ENCODE measurements at regions not wholly inside any gene's neighbourhood (a gene's known extent, or its start where the extent isn't known, plus 50 kb on each side); places are given as distances from the start of the nearest gene placed in this dataset.

DNA sequence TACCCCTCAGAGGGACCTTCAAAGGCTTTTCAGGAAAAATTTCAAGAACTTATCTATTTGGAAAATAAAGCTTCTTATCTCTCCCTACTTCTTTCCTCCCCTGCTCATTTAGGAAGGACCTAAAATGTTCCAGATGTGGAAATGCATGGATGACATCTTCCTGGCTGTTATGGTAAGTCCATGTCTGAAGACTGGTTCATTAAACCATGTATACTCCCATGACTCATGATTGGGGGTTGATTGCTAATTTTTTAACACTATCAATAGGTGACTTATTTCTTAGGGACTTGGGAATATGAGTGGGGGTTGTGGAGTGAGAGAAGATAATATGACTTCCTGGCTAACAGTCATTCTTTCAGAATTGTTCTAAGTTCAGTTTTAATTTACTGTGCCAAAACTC, 104.0 kb upstream of the PARD3B start:
- DNase-seq: no peak

DNA sequence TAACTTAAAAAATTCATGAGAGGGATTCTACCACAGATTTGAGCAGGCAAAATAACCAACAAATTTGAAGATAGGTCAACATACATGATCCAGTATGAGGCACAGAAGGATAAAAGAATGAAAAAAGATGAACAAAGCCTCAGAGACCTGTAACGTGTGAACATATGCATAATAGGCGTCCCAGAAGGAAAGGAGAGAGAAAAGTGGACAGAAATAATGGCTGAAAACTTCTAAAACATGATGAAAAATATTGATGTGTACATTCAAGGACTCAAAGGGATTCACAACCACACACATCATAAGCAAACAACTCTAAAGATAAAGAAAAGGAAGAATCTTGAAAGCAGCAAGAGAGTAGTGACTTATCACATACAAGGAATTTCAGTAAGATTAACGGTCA, 100.1 kb upstream of the PARD3B start:
- no peak for DNase-seq

DNA sequence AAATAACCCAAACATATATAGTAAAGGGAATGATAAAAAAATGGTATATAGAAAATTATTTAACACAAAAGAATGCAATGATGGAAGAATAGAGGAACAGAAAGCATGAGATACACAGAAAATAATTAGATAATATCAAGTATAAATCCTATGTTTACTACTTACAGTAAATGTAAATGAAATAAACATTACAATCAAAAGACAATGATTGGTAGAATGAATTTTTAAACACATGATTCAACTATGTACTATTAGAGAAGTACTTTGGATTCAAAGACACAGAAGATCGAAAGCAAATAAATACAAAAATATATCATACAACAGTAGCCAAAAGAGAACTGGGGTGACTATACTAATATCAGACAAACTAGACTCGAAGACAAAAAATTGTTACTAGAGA, 97.6 kb upstream of the PARD3B start:
- DNase-seq: no peak

DNA sequence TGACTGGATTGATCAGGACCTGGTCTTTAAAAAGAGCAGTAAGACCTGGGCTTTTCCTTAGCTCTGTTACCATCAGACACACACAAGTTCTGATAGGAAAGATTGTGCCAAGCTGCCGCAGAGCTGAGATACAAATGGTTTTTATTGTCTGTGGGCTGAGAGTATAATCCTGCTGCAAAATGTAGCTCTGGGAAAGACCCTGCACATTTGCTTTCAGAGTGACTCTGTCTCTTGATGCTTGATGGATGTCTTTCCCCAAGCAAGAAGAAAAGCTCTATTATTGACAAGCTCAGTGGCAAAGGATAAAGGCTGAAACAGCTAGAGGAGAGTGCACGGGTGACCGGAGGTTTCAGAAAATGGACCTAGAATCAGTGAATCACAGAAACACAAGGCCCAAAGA, 95.3 kb upstream of the PARD3B start:
- DNase-seq: no peak

DNA sequence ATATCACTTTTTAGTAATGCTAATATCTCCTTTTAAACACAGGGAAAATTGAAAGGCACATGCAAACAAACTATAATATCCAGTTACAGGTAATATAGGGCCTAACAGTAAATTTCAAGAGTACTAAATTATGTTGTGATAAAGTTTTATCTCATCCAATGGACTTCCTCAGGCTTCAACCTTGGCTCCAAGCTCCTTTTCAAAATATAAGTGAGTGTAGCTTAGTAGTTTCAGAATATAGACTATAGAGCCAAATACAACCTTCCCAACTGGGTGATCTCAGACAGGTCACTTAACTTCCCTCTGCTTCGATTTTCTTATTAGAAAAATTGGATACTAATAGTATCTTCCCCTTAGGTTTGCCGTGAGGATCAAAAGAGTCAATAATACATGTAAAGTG, 93.5 kb upstream of the PARD3B start:
- DNase-seq: no peak

DNA sequence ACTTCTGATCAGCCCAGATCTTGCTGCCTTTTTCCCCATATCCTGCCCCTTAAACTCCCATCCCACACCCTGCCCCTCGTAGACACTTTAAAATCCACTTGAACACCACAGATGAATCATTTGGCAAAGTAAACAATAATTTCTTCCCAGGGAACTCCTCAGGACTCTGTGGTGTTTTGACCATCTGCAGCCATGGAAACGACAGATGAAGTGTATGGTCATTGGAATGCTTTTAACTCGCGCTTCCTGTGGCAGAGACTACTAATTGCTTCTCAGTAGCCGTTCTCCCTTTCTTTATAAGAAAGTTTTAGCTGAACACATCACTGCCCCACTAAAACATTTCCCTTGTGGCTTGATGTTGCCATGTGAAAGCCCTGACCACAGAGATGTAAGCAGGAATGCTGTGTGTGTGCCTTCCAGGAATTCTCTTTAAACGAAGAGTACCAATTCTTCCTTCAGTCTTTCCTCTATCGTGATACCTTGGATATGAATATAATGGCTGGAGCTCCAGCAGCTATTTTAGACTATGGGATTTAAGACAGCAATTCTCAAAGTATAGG, 92.7 kb upstream of the PARD3B start:
- no peak for DNase-seq

DNA sequence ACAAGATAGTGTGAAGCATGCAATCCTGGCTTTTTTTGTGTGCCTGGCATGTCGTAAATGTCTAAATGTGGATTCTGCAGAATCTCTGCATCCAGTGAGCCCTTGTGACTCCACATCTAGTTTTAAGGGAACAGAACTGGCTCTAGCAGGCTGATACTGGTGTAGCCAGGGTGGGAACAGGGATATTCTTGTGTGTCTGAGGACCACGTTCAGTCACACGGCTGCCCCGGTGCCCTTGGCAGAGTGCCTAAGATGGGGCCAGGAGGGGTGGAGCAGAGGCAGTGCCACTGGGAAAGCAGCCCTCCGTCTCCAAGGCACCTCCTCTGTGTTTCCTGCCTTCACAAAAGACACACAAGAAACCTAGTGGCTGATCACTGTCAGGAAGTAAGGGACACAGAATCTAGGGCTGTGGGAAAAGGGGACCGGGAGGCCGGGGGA, 91.5 kb upstream of the PARD3B start:
- DNase-seq: no peak

DNA sequence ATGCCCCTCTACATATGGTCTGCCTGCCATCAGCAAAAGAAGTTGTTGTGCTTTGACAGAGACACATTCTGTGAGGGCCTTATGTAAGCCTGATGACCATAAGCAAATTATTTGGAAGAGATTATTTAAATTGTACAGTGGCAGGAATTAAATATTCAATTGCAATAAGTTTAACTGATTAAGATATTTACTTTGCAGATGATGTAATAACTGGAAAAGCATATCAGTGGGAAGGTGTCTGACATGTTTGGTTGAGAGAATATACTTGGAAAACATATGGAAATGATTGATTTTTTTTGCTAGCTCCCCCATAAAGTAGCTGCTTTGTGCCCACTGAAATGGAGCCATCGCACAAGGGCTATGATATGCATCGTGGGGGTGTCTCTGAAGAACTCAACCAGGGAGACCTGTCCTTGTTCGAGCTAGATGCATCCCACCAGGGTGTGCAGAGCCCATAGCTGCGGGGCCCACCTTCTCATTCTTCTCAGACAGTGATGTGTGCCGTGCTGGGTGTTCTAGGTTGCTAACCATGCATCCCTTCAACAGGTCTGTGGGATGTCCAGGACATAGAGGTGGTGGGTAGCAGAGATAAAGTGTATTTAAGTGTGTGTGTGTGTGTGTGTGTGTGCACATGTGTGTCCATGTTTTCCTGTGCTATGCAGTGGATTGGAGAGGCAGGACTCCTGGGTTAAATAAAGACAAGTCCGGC, 90.4 kb upstream of the PARD3B start:
- DNase-seq: no peak

DNA sequence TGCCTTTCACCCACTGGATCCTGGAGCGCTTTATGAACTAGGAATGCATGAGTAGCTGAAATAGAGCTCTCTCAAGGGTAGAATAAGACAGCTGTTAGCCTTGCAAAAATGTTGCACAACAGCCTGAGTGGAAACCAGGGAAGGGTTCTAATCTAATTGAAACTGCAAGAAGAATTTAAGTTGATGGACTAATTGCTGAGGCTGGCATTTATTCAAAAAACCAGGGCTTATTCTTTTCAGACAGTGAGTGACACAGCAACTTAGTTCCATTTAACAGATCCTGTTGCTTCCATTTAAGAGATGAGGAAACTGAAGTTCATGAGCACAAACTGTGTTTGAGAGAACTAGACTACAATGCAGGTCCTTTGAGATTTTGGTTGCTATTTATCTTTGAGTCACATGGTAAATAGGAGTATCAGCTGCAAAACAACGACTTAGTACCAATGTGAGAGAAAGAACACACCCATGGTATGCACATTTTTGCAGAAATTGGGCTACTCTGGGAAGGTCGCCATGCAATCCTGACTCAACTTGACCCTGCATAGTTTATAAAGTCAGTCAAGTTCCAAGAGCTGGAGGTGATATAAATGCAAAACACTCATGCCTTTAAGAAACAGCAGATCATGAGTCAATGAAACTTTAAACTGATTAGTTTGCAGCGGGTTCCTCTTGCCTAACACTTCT, 76.4 kb upstream of the PARD3B start:
- no peak for DNase-seq

DNA sequence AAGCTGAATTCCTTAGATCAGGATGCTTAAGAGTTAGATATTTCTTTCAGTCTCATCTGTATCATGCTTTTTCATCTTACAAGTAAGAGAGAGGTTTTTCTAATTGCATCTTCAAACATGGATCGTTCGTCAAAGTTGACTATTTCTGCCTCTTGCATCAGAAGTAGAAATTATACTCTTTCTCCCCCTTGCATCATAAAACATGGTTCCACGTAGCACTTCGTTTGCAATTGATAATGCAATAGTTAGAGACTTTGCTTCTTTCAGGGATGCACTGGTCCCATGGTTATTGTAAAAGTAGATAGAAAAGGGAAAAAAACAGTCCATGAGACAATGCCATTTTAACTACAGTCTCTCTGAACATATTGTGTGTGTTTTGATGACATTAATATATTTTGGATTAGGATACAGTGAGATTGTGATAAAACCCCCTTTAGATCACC, 75.1 kb upstream of the PARD3B start:
- DNase-seq: no peak

DNA sequence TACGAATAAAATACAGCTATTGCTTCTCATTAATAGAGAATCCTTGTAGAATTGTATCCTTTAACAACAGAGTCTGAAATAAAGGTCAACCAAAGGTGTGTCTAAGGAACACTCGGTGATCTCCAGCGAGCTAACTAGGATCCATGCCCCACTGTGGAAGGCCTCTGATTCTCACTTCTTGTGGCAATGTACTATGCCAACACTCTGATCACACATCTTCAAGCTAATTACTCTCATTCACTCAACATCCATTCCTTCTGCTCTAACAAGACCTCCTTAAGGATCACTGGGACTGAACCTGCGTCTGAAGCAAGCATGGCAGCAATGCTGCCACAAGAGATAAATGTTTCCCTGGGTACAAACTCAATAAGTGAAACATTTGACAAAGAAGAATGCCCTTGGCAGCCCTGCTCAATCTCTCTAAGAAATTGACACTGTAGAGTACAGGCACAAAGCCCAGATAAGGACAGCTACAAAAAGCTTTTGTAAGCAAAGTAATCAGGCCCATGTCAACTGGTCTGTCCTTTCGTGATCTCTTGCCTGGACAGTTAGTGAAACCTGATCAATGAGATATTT, 74.6 kb upstream of the PARD3B start:
- no peak for DNase-seq

DNA sequence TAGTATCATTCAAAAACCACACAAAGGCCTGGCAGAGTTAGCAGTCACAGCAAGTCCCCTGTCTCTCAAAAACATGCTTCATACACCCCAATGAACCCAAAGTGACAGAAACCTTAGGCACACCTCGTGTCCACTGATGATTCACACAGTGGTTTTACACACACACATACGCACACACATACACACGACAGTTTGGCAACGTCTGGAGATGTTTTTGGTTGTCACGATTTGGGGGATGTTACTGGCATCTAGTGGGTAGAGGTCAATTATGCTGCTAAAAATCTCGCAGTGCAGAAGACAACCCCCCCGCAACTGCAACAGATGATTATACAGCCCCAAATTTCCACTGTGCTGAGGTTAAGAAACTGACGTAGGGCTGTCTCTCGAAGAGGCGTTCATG, 72.9 kb upstream of the PARD3B start:
- DNase-seq: no peak

DNA sequence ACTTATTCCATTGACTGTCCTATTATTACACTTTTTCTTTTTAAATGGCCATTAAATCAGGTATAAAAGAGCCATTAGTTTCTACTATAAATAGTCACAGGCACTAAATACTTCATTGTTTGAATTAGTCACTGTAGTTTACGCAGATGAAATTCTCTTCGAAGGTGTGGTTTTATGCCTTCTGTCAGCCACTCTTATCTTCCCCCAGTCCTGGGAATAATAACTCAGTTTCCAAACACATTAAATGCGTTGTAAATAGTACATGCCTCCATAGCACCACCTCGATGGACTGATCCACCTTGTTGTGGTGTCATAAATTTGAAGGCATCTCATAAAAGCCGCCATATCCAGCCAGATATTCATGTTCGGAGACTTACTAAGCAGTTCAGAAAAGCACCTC, 72.1 kb upstream of the PARD3B start:
- DNase-seq: no peak

DNA sequence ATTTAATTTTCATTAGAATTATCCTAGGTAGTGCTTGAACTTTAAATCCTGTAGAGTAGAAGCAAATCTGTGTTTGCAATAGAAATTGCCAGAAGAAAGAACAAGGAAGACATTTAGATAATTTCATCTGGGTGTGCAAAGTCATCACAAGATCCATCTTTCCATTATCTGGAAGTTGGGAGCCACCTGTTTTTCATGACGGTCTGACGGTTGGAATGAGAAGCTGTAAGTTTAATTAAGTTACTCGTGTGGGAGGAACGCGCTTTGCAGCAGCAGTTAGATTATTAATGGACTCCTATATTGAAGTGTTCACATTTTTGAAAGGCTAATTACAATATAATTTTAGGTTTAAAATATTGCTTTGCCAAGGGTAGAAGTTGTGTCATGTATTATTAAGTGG, 69.9 kb upstream of the PARD3B start:
- DNase-seq: no peak

DNA sequence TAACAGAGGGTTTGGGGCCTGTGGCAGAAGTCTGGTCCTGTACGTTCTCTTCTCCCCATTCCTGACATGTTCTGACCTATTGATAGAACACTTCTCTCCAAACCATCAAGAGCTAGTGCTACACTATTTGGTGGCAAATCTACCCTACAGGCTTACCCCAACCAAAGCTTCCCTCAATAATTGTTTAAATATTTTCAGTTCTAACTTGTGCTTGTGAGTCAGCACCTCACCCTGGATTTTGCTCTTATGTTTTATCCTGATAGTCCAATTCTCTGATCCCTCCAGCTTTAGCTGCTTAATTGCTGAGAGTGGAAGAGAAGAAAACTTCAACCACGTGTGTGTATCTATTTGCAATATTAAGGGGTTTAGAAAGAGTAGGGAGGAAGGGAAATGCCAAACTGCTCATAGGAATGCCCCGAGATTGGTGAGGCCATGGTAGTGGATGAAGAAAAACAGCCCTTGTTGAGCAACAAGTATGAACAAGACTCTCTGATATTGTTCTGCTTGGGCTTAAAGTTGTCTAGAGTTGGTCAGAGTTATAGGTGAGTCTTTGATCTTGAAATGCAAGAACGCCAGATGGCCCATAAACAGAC, 67.8 kb upstream of the PARD3B start:
- no peak for DNase-seq

DNA sequence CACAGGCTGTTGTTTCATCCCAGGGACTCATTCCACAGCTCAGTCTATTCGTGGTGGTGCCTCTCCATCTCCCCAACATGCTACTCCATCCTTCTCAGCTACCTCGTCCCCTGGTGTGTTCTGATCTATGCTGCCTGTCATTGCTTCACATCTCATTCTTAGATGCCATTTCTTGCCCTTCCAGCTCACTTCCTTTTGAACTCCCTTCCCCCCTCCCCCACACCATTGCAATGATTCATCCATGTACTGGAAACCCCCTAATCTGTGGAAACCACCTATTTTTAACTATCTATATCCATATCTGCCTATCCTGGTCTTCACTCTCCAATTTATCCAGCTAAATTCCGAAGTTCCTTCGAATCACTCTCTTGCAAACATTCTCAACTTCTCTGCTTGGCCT, 65.7 kb upstream of the PARD3B start:
- no peak for DNase-seq

DNA sequence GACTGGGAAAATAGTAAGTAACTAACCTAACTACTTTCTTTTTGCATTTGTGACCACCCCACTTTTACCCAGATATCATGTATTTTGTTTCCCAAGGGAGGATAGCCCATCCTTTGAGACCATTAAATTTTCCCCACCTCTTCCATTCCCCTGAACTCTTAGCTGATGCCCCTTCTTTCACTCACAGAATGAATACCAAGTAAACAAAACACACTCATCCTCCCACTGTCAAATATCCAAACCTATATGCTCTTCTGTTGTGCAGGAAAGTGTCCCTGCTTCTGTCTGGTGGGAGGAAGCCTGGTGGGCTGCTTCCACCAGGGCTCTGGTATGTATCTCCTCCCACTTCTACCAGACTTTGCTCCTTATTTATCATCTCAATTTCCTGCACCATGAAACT, 64.6 kb upstream of the PARD3B start:
- no peak for DNase-seq

DNA sequence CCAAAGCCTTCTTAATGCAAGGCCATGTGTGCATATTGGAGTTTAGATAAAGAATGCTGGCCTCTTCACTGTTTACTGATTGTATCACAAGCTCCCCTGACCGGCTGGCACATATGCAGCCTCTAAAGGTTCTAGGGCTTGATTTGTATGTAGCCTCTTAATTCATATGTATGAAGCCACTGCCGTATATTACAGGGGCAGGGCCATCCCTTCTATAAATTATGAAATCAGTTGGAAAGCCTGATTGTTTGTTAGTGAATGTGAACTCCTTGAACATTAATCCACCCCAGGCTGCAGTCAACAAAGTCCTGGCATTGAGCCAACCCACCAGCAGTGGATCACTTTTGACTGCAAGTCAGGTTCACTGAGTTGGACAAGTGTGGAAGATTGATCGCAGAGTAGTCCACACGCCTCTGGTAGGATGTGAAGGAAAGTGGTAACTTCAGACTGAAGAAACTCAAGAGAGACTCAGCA, 61.6 kb upstream of the PARD3B start:
- DNase-seq: no peak

DNA sequence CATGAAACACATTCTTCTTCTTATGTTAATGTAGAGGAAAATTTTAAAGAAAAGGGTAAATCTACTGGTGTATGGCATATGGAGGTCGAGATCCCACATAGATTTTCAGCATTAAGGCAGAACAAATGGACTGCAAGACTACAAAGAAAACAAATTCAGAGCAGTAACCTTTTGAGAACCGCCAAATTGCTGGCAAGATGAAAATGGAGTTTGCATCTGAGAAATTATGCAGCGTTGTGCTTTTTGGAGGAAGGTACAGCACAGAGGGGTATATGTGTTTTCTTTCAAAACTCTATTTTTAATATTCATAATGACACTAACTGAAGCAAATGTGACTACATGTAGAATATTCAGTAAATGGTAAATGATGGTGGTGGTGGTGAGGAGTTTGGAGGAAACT, 59.0 kb upstream of the PARD3B start:
- no peak for DNase-seq

DNA sequence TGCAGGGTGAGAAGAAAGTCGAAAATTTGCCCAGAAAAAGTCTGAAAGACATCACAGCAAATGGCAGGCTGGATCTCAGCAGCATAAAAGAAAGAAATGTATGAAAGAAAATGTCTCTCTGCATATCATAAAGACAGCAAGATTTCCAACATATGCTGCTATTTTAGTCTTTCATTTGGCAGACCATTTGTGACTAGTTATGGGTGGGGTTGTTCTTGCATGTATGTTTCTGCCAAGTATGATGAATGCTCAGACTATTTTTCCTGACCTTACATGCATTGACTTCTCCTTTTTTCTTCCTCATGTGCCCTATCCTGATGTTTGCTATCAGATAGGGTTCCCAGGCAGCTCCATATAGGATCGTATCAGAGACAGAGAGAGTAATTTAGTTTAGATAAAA, 58.5 kb upstream of the PARD3B start:
- DNase-seq: no peak

DNA sequence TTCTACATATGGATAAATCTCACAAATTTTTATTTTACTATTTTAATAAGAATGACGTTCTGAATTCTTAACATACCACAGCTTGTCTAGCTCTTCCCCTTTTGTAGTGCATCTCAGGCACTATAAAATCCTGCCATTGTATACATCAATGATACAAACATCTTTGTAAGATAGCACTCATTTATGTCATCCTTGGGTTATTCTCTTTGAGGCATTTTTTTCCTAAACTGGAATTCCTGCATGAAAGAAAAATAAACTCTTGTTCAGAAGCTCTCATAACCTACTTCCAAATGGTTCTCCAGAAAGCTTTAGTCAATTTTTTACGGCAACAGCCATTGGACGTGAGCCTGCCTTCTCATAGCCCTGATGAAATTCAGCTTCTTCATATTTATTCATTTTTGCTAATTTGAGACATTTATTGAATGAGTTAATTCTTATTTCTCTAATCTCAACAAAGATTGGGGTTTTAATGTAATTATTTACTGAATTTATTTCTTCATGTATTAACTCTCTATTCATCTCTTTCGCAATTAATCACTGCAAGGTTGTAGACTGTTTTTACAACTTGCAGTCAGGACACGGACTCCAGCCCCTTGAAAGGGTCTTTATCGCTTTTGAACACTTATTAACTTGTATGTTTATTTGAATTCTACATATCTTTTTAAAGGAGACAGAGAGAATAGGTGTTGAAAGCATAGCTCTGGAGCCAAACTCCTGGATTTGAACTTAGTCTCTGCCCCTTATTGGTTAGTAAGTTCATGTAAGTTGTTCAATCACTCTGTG, 57.6 kb upstream of the PARD3B start:
- no peak for DNase-seq

DNA sequence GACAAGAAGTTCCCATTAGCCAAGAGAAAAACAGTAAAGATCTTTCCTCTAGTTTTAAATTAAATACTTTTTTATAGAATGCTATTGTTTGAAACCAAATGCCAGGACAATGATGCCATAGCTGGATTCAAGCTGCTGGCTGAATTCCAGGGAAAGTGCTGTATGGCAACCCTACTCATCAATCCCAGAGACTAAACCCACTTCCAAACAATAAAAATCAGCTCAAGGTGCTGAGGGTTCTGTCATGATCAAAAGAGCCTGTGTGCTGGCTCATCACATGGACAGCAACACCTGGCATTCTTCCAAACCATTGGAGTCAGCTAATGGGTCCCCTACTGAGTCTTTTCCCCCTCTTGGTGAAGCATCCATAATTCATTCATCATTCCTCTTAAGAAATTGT, 53.7 kb upstream of the PARD3B start:
- DNase-seq: no peak

DNA sequence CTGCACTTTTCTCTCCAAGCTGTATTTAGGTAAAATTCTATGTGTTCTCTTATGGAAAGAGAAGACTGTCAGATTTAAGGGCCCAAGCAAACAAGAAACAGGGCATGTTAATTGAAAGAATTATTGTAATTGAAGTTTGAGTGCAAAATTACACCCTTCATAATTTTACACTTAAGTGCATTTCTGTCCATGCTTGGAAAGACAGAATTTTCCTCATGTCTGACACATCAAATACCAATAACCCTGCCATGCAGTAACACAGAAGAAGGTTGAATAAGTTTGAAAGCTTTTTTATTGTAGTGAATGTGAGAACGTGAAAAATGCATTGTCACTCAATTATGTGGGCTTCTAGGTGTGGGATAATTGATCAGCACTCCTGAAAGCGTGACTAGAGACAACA, 52.9 kb upstream of the PARD3B start:
- DNase-seq: no peak

Data from activated naive CD4-positive, alpha-beta T cell treated with anti-CD3 and anti-CD28 coated beads, Interleukin-2, amount 50 U/mL, for 16 hours (primary cell).